AG08395 (cell line): ENCODE measurements at regions not wholly inside any gene's neighbourhood (a gene's known extent, or its start where the extent isn't known, plus 50 kb on each side); places are given as distances from the start of the nearest gene placed in this dataset.

ENCODE experiments used
- DNase-seq: peaks from one replicate; pipeline ENCODE4 v3.0.0; 2012; ENCODE audit warnings: mixed read lengths, low spot score

- DNase-seq: no peak
These were observed 103.4 kb downstream of the HLX start for GRCh38 chr1:220982686-220983085.

DNA sequence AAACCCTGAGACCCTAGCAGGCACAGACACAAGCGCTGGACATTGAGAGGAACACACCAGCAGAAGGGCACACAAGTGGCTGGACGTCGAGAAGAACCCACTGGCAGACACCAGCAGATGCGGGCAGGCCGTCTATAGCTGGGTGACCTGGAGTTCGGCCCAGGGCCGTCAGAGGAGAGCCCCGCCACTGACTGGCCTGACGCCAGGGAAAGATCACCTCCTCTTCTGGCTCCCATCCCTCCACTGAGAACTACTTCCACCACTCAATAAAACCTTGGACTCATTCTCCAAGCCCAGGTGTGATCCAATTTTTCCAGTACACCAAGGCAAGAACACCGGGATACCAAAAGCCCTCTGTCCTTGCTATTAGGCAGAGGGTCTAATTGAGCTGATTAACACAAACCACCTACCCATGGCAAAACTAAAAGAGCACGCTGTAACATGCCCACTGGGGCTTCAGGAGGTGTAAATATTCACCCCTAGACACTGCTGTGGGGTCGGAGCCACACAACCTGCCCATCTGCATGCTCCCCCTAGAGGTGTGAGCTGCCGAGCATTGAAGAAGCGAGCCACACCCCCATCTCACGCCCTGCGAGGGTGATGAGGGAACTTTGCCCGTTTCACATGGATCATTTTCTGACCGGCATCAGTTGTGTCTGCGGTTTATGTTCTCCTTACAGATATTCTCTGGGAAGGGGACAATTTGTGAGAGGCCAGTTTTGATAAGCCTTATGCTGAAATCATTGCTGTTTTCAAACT, 104.8 kb downstream of the HLX start:
- DNase-seq: no peak

DNA sequence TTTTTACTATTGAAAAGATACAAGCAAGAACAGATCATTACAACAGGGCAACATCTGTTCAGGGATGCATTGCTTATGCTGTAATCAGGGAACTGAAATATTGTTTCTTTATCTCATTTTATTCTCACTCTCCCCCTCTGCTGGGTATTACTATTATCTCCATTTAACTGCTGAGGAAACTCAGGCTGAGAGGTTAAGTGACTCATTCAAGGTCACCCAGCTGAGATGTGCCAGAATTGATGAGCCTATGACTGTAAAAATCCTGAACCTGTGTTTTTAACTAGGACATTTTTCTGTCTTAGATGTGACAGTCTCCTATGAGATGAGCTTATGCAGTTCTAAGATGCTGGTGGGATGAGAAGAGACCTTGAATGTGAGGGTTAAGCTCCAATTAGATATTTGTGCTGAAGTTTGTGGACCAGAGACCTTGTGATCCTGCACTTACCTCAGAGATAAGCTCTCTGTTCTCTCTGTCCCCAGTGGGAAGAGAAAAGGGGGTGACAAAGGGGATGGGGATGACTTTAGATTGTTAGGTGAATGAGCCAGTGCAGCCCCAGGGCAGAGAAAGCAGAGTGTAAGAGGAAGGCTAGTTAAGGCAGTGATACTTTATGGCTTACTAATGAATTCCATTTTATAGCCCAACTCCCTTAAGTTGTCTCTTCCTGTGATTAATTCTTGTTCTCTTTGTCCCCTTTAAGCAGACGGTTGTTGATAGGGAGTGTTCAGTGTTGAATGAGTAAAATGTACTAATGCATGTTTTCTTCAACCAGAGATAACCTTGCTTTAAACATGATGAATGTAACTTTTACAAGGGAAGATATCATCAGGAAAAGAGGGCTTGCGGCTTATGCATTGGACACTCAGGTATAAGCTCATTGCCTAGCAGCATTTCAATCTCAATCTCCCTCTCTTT, 111.4 kb downstream of the HLX start:
- DNase-seq: peak; percentile 26

DNA sequence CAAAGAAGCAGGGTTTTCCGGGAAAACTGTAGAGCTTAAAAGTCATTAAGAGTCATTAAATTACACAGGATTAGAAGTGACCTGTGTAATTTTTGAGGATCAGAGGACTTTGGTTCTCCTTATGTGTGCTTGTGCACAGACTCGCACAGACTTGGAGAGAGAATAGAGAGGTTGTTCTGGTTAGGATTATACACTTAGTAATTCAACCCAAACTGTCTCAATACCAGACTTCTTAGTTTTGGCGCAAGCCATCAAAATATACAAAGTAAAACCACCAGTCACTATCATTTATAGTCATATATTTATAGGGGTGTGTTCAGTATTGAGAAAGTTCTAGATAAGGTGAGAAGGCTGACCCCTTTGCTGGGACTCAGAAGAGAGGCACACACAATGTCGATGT, 112.3 kb downstream of the HLX start:
- DNase-seq: no peak

GRCh38 chr1:220991959-220992704, 112.9 kb downstream of the HLX start:
- DNase-seq: peak; percentile 25

- no peak for DNase-seq
These were observed 113.4 kb downstream of the HLX start for GRCh38 chr1:220992705-220993052.

- DNase-seq: no peak
These were observed 115.4 kb downstream of the HLX start for GRCh38 chr1:220994671-220995070.

DNA sequence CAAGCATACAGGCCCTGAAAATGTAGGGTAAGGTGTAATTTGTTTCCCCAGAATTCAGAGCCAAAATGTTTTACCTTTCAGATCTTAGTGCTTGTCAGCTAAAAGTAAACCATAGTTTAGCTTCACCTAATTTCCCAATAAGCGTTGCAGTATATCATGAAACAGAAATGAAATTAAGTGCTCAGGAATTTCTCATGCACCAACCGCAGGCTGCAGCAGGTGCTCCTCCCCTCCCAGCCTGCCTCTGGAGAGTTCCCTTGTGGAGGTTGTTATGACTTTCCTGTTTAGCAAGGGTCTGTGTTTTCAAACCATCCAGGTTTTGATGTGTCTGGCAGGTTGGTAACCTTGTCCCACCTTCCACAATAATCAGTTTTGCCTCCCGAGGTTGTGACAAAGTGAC, 118.5 kb downstream of the HLX start:
- no peak for DNase-seq

DNA sequence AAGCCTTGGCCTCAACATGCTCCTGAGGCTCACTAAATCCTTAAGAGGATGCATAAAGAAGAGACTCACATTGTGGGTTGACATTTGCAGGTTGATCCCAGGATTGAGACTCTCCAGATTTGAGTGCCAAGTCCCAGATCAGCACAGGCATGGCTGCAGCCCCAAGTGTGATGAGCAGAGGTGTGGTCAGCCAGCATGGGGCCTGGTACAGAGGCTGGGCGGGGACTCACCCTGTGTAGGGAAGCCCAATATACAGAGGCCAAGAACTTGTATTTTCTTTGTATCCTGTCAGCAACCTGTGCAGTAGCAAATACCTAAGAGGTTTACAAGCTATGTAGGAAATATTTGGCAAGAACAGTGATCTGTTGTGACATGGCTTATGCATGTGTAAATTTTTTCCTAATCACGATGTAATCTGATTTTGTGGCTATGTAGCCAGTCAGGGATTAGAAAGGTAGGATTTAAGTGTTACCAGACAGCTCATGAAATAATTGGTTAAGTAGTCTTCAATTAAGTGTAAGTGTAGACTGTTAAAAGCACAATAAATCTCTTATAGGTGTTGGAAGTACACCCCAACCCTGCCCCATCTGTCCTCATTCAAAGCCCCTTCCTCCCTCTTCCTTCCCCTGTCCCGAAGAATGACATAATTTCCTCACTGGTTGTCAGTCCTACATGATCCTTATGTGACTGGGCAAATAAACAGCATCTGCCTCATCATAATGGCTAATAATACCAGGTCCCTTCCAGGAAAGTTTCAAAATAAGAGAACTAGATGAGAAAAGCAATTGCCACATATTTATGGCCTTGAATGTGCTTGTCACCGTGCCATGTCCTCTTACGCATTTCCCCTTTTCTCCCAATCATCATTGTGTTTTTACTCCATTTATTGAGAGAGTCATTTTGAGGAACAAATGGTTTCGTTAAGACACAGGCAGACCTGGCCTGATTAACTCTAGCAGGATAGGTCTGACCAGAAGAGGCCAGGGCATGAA, 120.9 kb downstream of the HLX start:
- no peak for DNase-seq

GRCh38 chr1:221001167-221001566, 121.9 kb downstream of the HLX start:
- no peak for DNase-seq

GRCh38 chr1:221002601-221003000, 123.4 kb downstream of the HLX start:
- DNase-seq: no peak

DNA sequence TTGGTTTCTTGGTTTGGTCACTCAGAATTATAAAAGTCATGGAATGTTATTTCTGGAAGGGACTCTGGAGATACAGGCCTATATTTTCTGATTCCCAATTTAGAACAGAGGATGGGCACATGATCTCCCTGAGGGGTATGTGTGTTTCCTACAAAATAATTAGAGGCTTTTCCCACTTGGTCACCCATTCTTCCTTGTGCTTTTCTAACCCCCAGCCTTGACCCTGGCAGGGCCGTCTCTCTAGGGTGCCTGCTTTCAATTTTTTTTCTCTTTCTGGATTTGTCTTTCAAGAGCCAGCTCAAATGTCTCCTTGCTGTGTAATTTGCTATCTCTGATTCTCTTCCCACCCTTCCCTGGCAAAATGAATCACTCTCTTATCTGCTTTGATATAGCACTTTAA, 131.9 kb downstream of the HLX start:
- DNase-seq: no peak

- DNase-seq: no peak
These were observed 132.9 kb downstream of the HLX start for GRCh38 chr1:221012120-221012519.

- DNase-seq: no peak
These were observed 134.7 kb downstream of the HLX start for GRCh38 chr1:221013691-221014660.

- no peak for DNase-seq
These were observed 136.0 kb downstream of the HLX start for GRCh38 chr1:221015159-221015790.

DNA sequence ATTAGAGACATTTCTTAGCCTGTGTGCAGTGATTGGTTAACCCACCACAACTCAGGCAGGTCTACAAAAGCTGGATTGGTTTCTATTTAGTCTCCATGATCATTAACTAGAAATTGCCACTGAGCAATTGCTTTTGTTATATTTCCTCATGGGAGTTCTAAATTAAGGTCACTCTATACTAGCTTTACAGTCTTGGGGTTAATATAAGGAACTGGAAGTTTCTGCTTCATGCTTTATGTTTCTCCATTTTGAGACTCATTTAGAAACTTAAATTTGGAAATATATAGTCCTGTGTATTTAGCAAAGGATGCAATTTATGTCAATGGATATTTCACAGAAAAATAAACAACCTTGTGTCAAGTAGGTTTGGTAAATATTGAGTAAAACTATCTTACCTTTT, 137.5 kb downstream of the HLX start:
- no peak for DNase-seq

- no peak for DNase-seq
These were observed 139.2 kb downstream of the HLX start for GRCh38 chr1:221018414-221018813.

DNA sequence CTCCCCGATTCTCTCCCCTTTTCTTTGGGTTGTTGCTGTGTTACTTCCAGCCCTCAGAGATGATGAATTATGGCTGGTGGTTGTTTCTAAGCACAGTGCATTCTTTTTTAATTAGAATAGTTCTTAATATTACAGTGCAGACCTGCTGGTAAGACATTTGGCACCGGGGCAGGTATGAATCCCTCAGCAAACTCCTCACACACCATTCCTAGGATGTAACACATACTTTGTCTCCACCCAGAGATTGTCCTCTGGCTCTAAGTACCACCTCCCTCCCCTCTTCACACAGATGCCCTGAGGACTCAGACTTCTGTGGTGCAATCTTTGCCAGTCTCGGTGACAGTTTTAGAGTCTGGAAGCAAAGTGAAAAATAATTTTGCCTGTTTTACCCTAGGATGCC, 143.1 kb downstream of the HLX start:
- DNase-seq: peak; percentile 56

GRCh38 chr1:221023482-221023881, 144.2 kb downstream of the HLX start:
- DNase-seq: no peak

DNA sequence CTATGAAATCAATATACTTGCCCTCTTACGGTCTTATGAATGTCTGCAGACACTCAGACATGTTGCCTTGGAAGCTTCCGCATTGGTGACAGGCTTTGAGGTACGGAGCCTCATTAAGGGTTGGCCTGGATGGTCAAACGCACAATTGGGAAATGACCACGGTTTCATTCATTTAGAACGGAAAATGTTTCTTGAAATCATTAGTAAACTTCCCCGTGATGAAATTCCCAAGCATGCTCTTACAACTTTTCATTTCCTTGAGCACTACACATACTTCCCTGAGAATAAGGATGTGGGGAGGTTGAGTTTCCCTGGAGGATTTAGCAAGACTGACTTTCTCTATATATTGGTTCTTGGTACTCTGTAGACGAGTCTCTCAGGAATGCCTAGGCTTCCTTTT, 146.3 kb downstream of the HLX start:
- peak; percentile 10 for DNase-seq
